Endodermal cell (in vitro differentiated cells): ENCODE measurements at regions not wholly inside any gene's neighbourhood (a gene's known extent, or its start where the extent isn't known, plus 50 kb on each side); places are given as distances from the start of the nearest gene placed in this dataset.

Experiments
- DNase-seq: peaks from one replicate; pipeline ENCODE4 v3.0.0-alpha.2; 2017
- H3K27ac ChIP-seq: 2 replicates; pipeline ENCODE4 v1.5.1; 2013; ENCODE audit warnings: mild to moderate bottlenecking, low read depth, low read length, moderate library complexity
- H3K27me3 ChIP-seq: 2 replicates; pipeline ENCODE4 v1.6.1; 2013; ENCODE audit warnings: mild to moderate bottlenecking, low read length, moderate library complexity; ENCODE audit not compliant: insufficient read depth, control insufficient read depth, poor library complexity, severe bottlenecking
- H3K36me3 ChIP-seq: 2 replicates; pipeline ENCODE4 v1.7.0; 2013; ENCODE audit warnings: mild to moderate bottlenecking, low read length, moderate library complexity; ENCODE audit not compliant: control insufficient read depth, insufficient read depth
- H3K4me1 ChIP-seq: one replicate; pipeline ENCODE4 v1.7.0; 2013; ENCODE audit warnings: low read length; ENCODE audit not compliant: control insufficient read depth, insufficient read depth
- H3K4me3 ChIP-seq: 2 replicates; pipeline ENCODE4 v1.5.1; 2013; ENCODE audit warnings: mild to moderate bottlenecking, low read length, moderate library complexity
- H3K9ac ChIP-seq: 2 replicates; pipeline ENCODE4 v1.6.1; 2013; ENCODE audit warnings: mild to moderate bottlenecking, low read length, moderate library complexity; ENCODE audit not compliant: poor library complexity, severe bottlenecking; ENCODE audit errors: extremely low read depth
- H3K9me3 ChIP-seq: 2 replicates; pipeline ENCODE4 v1.6.1; 2013; ENCODE audit warnings: mild to moderate bottlenecking, low read length, moderate library complexity; ENCODE audit not compliant: control insufficient read depth
- H3K27ac Mint-ChIP-seq: 2 replicates; pipeline ENCODE4 v1.8.0; 2020; ENCODE audit warnings: mixed read lengths
- H3K27me3 Mint-ChIP-seq: 2 replicates; pipeline ENCODE4 v1.8.0; 2021; ENCODE audit warnings: mild to moderate bottlenecking, mixed read lengths; ENCODE audit not compliant: insufficient read depth
- H3K36me3 Mint-ChIP-seq: 2 replicates; pipeline ENCODE4 v1.8.0; 2020; ENCODE audit warnings: low read depth, mixed read lengths
- H3K4me1 Mint-ChIP-seq: 2 replicates; pipeline ENCODE4 v1.8.0; 2020; ENCODE audit warnings: mixed read lengths
- H3K4me3 Mint-ChIP-seq: 2 replicates; pipeline ENCODE4 v1.8.0; 2020; ENCODE audit warnings: mild to moderate bottlenecking, moderate library complexity, mixed read lengths
- H3K9me3 Mint-ChIP-seq: 2 replicates; pipeline ENCODE4 v1.8.0; 2020; ENCODE audit warnings: mild to moderate bottlenecking, mixed read lengths
- WGBS, 2 experiments: methylation state at CpG; one replicate each; pipeline versions ENCODE4 v1.1.5 to v1.1.7; 2013; ENCODE audit warnings: missing lambda C conversion rate in 2 of 2, mixed read lengths in 1 of 2; ENCODE audit not compliant: insufficient coverage in 1 of 2, insufficient read length in 1 of 2; 5-methylcytosine and 5-hydroxymethylcytosine counted together
- TF ChIP-seq, protein P1 (sequence below): fragments of 200-600 bp; sonication (generic); conservative IDR thresholded peaks from 2 replicates; pipeline ENCODE4 v1.5.0; 2021; ENCODE audit warnings: antibody characterized with exemption, mild to moderate bottlenecking

DNA sequence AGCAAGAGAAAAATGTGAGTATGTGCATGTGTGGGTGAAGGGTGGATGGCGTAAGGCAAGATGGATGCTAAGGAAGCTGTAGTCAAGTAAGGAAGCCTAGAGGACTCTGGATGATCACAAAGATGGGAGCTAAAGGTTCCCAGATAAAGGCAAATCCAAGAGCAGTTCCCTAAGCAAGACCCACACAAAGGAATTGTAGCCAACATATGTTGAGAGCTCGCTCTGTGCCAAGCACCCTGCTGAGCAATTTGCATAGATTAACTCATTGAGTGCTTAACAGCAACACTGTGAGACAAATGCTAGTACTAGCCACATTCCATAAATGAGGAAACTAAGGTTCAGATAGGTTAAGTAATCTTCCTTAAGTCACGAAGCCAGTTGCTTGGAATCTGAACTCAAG, 132.6 kb downstream of the C1D start:
- Histone ChIP-seq H3K9me3 (no peaks in the 10 kb centered on the region), H3K9ac (no peak overlapping the region), H3K27me3 (no peaks in the 10 kb centered on the region), H3K36me3 (no peaks in the 10 kb centered on the region), H3K4me1 (peaks cover 4% of the 10 kb centered on the region), H3K27ac (peak overlapping the region; percentile 42), H3K4me3 (peak overlapping the region; percentile 3)
- TF ChIP-seq, protein P1, sequence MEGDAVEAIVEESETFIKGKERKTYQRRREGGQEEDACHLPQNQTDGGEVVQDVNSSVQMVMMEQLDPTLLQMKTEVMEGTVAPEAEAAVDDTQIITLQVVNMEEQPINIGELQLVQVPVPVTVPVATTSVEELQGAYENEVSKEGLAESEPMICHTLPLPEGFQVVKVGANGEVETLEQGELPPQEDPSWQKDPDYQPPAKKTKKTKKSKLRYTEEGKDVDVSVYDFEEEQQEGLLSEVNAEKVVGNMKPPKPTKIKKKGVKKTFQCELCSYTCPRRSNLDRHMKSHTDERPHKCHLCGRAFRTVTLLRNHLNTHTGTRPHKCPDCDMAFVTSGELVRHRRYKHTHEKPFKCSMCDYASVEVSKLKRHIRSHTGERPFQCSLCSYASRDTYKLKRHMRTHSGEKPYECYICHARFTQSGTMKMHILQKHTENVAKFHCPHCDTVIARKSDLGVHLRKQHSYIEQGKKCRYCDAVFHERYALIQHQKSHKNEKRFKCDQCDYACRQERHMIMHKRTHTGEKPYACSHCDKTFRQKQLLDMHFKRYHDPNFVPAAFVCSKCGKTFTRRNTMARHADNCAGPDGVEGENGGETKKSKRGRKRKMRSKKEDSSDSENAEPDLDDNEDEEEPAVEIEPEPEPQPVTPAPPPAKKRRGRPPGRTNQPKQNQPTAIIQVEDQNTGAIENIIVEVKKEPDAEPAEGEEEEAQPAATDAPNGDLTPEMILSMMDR, result no peak
- Mint-ChIP-seq H3K36me3 (no peaks in the 10 kb centered on the region), H3K4me3 (no peak overlapping the region), H3K27me3 (peaks cover 14% of the 10 kb centered on the region), H3K4me1 (peaks cover 30% of the 10 kb centered on the region), H3K27ac (peak overlapping the region; percentile 81), H3K9me3 (no peaks in the 10 kb centered on the region)
- peak; percentile 90 for DNase-seq
- 24 to 27% methylated on average over 3 of the region's 3 CpGs for WGBS, 2 experiments

DNA sequence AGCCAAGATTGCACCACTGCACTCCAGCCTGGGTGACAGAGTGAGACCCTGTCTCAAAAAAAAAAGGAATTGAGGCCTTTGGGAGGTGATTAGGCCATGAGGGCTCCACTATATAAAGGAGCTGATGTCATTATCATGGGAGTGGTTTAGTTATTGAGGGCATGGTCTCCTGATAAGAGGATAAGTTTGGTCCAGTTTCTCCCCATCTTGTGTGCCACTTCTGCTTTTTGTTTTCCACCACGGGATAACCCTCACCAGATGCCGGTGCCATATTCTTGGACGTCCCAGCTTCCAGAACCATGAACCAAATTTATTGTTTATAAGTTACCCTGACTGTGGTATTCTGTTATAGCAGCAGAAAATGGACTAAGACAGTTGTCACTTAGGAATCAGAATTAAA, 125.8 kb downstream of the C1D start:
- Mint-ChIP-seq H3K27me3 (peaks cover 25% of the 10 kb centered on the region), H3K36me3 (no peaks in the 10 kb centered on the region), H3K4me3 (no peak overlapping the region), H3K27ac (no peak overlapping the region), H3K4me1 (peaks cover 5% of the 10 kb centered on the region), H3K9me3 (peaks cover 2% of the 10 kb centered on the region)
- Histone ChIP-seq H3K4me1 (no peaks in the 10 kb centered on the region), H3K9me3 (no peaks in the 10 kb centered on the region), H3K36me3 (no peaks in the 10 kb centered on the region), H3K9ac (no peak overlapping the region), H3K27ac (no peak overlapping the region), H3K27me3 (no peaks in the 10 kb centered on the region), H3K4me3 (no peak overlapping the region)
- TF ChIP-seq, protein P1, result no peak
- DNase-seq, result no peak
- 90 to 100% methylated on average over 2 to 3 of the region's 3 CpGs for WGBS, 2 experiments

DNA sequence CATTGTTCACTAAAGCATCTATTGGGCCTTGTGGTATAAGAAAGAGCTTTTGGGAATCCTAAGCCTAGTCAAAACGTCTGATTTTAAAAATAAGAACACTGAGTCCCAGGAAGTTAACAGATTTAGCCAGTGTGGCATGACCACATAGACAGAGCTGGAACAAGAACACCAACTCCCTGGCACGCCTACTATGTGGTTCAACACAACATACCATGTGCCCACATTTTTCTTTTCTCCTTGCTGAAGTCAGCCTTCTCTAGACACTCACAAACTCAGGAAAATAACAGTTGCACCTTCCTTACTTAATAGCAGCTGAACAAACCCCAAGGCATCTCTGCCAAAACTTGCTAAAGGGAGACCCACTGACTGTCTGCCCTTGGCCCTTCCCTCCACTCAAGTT, 124.8 kb downstream of the C1D start:
- no peaks in the 10 kb centered on the region for H3K27me3 ChIP-seq
- Mint-ChIP-seq H3K4me3 (no peak overlapping the region), H3K36me3 (no peaks in the 10 kb centered on the region), H3K27ac (no peak overlapping the region), H3K27me3 (peaks cover 20% of the 10 kb centered on the region), H3K4me1 (peaks cover 5% of the 10 kb centered on the region), H3K9me3 (peaks cover 10% of the 10 kb centered on the region)
- no peaks in the 10 kb centered on the region for H3K4me1 ChIP-seq
- H3K36me3 ChIP-seq, result no peaks in the 10 kb centered on the region
- no peak for DNase-seq
- no peak overlapping the region for H3K27ac ChIP-seq
- TF ChIP-seq, protein P1, result no peak
- H3K9me3 ChIP-seq, result peaks cover 5% of the 10 kb centered on the region
- 69 to 75% methylated on average over 2 of the region's 2 CpGs for WGBS, 2 experiments
- no peak overlapping the region for H3K4me3 ChIP-seq
- no peak overlapping the region for H3K9ac ChIP-seq
